Right hindlimb (tissue), 1 donor: ENCODE measurements at regions not wholly inside any gene's neighbourhood (a gene's known extent, or its start where the extent isn't known, plus 50 kb on each side); places are given as distances from the start of the nearest gene placed in this dataset.
"Not testable (repeated sequence)": the region's sequence is repeated elsewhere in the genome, so short reads cannot be mapped to it uniquely, and the experiment has no call there.

Source experiments
- DNase-seq: peaks from one replicate; pipeline ENCODE4 v3.0.0-alpha.2; 2018

- DNase-seq: no peak
Observed at GRCh38 chr1:157288492-157288891, 150.3 kb upstream of the ETV3 start.

GRCh38 chr1:157288006-157288405 lies 149.8 kb upstream of the ETV3 start:
- no peak for DNase-seq

GRCh38 chr1:157287462-157287861 lies 149.3 kb upstream of the ETV3 start:
- no peak for DNase-seq

GRCh38 chr1:157286646-157287420 lies 148.6 kb upstream of the ETV3 start:
- DNase-seq: no peak

- no peak for DNase-seq
Observed at GRCh38 chr1:157286096-157286495, 147.9 kb upstream of the ETV3 start.

- no peak for DNase-seq
Observed at GRCh38 chr1:157284451-157284850, 146.3 kb upstream of the ETV3 start.

- DNase-seq: no peak
Observed at GRCh38 chr1:157279802-157280140, 141.6 kb upstream of the ETV3 start.

GRCh38 chr1:157279138-157279801 lies 141.1 kb upstream of the ETV3 start:
- DNase-seq: no peak

- DNase-seq: no peak
Observed at GRCh38 chr1:157278383-157279137, 140.4 kb upstream of the ETV3 start.

GRCh38 chr1:157277913-157278312 lies 139.7 kb upstream of the ETV3 start:
- no peak for DNase-seq

GRCh38 chr1:157277281-157277680 lies 139.1 kb upstream of the ETV3 start:
- DNase-seq: no peak

- no peak for DNase-seq
Observed at GRCh38 chr1:157274698-157275534, 136.7 kb upstream of the ETV3 start.

- no peak for DNase-seq
Observed at GRCh38 chr1:157272729-157273524, 134.7 kb upstream of the ETV3 start.

- no peak for DNase-seq
Observed at GRCh38 chr1:157272264-157272663, 134.1 kb upstream of the ETV3 start.

GRCh38 chr1:157270705-157271274 lies 132.6 kb upstream of the ETV3 start:
- no peak for DNase-seq

- DNase-seq: no peak
Observed at GRCh38 chr1:157269656-157270375, 131.6 kb upstream of the ETV3 start.

GRCh38 chr1:157262891-157263290 lies 124.7 kb upstream of the ETV3 start:
- no peak for DNase-seq

- no peak for DNase-seq
Observed at GRCh38 chr1:157262422-157262821, 124.2 kb upstream of the ETV3 start.

GRCh38 chr1:157255891-157256290 lies 117.7 kb upstream of the ETV3 start:
- not testable (repeated sequence) for DNase-seq

- DNase-seq: not testable (repeated sequence)
Observed at GRCh38 chr1:157254183-157254582, 116.0 kb upstream of the ETV3 start.

GRCh38 chr1:157252473-157252872 lies 114.3 kb upstream of the ETV3 start:
- no peak for DNase-seq
